ENCODE measurements at regions not wholly inside any gene's neighbourhood (a gene's known extent, or its start where the extent isn't known, plus 50 kb on each side); places are given as distances from the start of the nearest gene placed in this dataset.

- DNase-seq, result peak; percentile 63 to 64
Measured at GRCh38 chr11:127182586-127183203, 182.1 kb upstream of the KIRREL3 start.

DNA sequence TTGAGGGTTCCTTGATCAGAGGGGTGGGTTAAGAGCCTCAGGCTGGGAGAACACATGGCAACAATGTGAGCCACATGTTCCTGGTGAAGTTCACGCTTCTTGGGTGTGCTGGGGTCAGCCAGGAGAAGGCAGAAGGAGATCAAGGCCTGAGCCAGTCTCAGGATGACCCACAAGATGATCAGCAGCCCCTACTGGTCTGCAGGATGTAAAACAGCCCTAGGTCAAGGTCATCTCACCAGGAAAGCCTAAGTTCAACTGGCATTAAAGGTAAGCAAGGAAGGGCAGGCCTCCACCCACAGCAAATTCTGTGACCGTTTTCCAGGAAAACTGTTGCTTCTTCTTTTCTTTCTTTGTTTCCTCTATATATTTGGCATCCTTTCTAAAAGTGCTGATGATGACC is 156.7 kb upstream of the KIRREL3 start:
- DNase-seq, result no peak

DNA sequence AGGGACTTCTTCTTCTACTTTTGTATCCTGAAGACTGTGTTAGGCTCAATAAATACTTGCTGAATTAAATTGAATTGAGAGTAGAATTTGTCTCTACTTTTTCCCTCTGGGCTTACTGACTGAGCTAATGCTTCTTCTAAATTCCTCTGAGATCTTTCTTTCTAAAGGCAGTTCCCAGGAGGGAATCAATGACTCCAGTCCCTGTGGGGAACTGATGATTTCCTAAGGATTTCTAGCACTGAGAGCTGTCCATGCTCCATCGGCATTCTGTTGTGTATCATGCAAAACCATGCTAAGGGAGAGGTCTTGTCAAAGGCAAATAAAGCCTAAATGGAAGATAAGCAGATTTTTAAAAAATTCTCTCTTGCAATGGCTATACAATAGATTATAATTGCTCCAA is 148.8 kb upstream of the KIRREL3 start:
- DNase-seq, result no peak

GRCh38 chr11:127143251-127143650 is 142.7 kb upstream of the KIRREL3 start:
- DNase-seq, result no peak

DNA sequence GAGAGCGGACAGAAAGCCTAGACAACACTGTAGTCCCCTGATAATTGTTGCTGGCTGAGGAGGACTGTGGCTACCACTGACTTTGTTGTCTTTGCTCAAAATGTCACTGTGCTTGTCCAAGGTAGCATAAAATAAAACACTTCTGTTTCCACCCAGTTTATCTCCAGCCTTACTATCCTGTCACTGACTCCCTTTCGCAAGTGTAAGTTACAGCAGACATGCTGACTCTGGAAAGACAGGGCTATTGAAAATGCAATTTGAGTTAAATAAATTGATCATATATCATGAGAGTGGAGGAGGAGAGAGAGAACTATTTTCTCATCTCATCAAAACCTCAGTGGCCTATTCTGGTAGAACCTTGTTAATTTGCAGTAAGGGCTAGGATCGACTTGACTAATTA is 138.0 kb upstream of the KIRREL3 start:
- DNase-seq, result no peak

GRCh38 chr11:127137771-127138280 is 137.3 kb upstream of the KIRREL3 start:
- no peak for DNase-seq

DNA sequence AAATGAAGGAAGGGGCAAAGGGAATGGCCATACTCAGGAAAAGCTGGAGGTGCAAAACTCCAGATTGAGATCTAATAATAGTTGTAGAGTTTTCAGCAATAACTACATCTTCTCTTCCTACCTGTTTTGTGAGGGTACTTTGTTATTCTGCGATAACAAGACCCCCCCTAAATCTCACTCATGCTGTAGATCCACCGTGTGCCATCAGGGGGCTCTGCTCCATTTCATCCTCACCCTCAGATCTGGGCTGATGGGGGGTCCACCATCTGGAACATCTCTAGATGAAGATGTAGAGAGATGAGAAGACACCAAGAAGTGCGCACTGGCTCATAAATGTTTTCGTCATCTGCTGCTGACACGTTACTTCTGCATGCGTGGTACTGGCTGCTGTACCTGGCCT is 135.9 kb upstream of the KIRREL3 start:
- no peak for DNase-seq

DNA sequence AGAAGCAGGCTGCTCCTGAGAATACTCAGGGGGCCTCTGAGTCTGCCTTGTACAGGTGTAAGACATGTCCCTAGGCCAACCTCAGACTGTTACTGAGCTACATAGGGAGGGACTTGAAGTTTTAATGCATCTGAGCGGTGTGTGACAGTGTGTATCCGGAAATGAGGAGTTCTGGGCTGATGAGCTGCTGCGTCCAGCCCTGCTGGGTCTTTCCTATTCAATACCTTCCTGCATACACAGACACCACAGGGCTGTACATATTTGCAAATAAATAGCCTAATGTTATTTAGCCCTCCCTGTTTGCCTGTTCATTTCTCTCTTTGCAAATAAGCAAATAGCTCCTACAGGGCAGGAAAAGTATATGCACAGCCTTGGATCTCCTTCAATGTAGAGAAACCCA is 134.7 kb upstream of the KIRREL3 start:
- no peak for DNase-seq

DNA sequence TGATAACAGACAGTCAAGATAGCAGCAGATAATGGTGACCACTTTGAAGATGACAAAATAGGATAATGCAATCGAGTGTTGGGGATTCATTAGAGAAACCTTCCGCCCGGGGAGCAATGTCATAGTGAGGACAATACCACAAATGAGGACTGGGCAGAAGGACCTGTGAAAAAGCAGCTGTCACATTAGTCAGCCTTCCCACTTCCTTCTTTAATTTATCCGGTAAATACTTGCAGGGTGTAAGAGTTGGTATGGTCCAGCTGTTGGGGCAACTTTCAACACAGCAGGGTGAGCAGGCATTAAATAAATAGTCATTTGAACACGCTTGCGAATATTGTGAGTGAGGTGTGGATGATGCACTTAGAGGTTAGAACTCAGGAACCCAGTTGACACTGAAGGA is 132.5 kb upstream of the KIRREL3 start:
- DNase-seq, result no peak

- no peak for DNase-seq
Measured at GRCh38 chr11:127130321-127130720, 129.8 kb upstream of the KIRREL3 start.

DNA sequence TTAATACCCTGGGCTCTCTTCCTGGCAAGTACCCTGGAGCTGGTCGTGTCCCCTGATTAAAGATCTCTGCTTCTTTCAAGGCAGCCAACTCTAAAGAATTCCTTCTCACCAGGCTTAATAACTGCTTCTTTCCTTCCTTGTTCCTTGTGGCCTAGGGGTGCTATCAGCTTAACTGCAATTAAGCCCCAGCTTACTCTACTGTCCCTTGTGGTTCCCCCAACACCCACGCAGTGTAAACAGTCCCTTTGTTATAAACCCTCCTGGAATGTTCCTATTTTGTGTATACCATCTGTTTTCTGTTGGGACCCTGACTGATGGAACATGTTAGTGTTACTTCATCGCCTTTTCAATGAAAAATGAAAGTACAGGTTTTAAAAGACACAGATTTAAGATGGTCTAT is 126.4 kb upstream of the KIRREL3 start:
- DNase-seq, result no peak

DNA sequence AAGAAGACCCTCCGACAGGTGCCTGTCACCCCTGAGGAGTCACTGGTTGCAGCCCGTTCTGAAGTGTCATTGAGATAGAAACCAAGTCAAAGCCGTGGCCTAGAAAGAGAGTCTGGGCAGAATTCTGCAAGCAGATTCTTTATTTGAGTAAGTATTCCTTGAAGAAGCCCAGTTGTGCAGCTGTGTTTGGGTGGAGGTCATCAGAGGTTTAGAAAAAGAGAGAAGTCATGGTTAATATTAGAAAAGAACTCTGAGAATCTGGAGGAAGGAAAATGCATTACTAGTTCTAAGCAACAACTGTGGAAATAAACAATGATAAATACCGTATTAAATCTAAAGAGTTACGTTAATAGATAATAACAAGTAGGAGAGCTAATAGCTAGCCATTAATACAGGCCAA is 118.8 kb upstream of the KIRREL3 start:
- DNase-seq, result no peak

GRCh38 chr11:127118811-127119210 is 118.2 kb upstream of the KIRREL3 start:
- no peak for DNase-seq

- no peak for DNase-seq
Measured at GRCh38 chr11:127117231-127117739, 116.7 kb upstream of the KIRREL3 start.

DNA sequence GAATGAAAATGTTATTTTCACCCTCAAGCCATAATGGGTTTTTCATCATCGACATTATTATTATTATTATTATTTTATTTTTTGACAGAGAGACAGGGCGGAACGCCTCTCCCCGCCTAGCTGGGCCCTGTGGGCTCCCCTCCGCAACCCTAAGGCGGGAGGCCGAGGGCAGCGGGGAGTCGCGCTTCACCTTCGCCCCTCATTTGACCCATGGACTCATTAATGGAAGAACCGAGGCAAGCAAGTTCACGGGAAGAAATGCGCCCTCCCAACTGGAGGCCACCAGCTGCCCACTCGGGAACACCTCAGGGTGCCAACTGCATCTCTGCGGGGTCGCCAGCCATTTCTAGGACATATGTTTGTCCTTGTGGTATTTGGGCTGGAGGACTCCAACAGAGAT is 115.3 kb upstream of the KIRREL3 start:
- no peak for DNase-seq

- no peak for DNase-seq
Measured at GRCh38 chr11:127114035-127114434, 113.5 kb upstream of the KIRREL3 start.

GRCh38 chr11:127110542-127110941 is 110.0 kb upstream of the KIRREL3 start:
- no peak for DNase-seq

- no peak for DNase-seq
Measured at GRCh38 chr11:127109796-127110480, 109.4 kb upstream of the KIRREL3 start.

DNA sequence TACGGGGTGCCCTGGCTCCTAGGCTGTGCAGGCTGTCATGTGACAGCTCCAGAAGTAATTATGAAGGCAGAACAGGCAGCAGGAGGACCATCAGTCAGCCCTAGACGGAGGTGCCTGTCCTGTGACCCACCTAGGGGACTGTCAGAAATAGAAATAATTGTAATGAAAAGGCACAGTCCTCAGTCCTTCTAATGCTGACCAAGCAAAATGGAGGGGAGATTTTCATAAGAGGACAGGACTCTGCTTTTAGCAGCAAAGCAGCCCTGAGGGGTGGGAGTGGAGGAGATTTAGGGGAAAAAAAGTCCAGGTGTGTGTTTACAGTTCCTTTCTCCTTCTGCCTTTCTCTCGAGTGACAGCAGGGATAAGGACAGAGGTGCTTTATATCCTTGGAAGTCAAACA is 108.3 kb upstream of the KIRREL3 start:
- no peak for DNase-seq

DNA sequence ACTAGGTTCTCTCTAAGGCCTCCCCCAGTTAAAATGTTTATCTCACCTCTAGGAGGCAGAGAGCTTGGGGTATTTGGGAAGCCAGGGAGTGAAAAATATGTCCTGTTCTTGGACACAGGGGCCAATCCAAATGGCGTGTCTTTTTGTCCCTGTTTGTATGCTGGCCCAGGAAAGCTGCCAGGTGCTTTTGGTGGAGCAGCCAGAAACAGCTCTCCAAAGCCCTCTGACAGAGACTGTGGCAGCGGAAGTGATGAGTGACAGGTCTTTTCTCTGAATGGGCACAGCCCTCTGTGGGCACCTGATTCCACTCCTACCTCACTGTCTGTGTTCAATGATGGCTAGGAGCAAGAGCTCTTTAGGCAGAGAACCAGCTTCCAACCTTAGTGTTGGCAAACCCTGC is 106.4 kb upstream of the KIRREL3 start:
- peak; percentile 28 to 64 for DNase-seq

GRCh38 chr11:127105593-127106541 is 105.3 kb upstream of the KIRREL3 start:
- peak; percentile 94 to 98 for DNase-seq

GRCh38 chr11:127103586-127104388 is 103.2 kb upstream of the KIRREL3 start:
- no peak for DNase-seq

Measured in NCI-H187 (cell line).